ENCODE measurements at regions not wholly inside any gene's neighbourhood (a gene's known extent, or its start where the extent isn't known, plus 50 kb on each side); places are given as distances from the start of the nearest gene placed in this dataset.

- ATAC-seq (no peak), DNase-seq (ENCODE audit: low spot score) (no peak)
- POLR2A ChIA-PET: no interaction called here
- Mint-ChIP-seq H3K27me3 (ENCODE audit: low read depth) (no peaks in the 10 kb centered on the region; the same call in 1 of the 2 replicates), H3K27ac (no peak overlapping the region), H3K9me3 (peaks cover 67% of the 10 kb centered on the region), H3K4me1 (no peaks in the 10 kb centered on the region), H3K4me3 (no peak overlapping the region), H3K36me3 (peaks cover 34% of the 10 kb centered on the region)
- TF ChIP-seq SP1 (CRISPR knock-in tag; conservative IDR thresholded peaks at IDR 0.05) (no peak), JUN (CRISPR knock-in tag; IDR thresholded peaks at IDR 0.05) (no peak), ESRRA (CRISPR knock-in tag; IDR thresholded peaks at IDR 0.05; ENCODE audit: borderline replicate concordance) (no peak), FOXP4 (CRISPR knock-in tag; IDR thresholded peaks at IDR 0.05) (no peak), ZNF121 (CRISPR knock-in tag; IDR thresholded peaks at IDR 0.05) (no peak), TEAD1 (CRISPR knock-in tag; IDR thresholded peaks at IDR 0.05) (no peak)
- CTCF ChIA-PET: no interaction called here
These were observed 330.4 kb upstream of the NDN start for GRCh38 chr15:24017470-24017869.

GRCh38 chr15:24039683-24040082 is 352.6 kb upstream of the NDN start:
- TF ChIP-seq CREM (CRISPR knock-in tag; IDR thresholded peaks at IDR 0.05) (no peak), MLX (CRISPR knock-in tag; IDR thresholded peaks at IDR 0.05) (no peak), TP53 (CRISPR knock-in tag; IDR thresholded peaks at IDR 0.05) (no peak), USF2 (CRISPR knock-in tag; IDR thresholded peaks at IDR 0.05) (no peak), ZNF425 (CRISPR knock-in tag; conservative IDR thresholded peaks at IDR 0.05) (no peak), SMAD4 (CRISPR knock-in tag; IDR thresholded peaks at IDR 0.05) (no peak), ZNF416 (CRISPR knock-in tag; IDR thresholded peaks at IDR 0.05) (no peak), ZSCAN18 (CRISPR knock-in tag; IDR thresholded peaks at IDR 0.05) (no peak), NFATC4 (CRISPR knock-in tag; IDR thresholded peaks at IDR 0.05) (no peak), PRDM15 (CRISPR knock-in tag; IDR thresholded peaks at IDR 0.05) (no peak), MYBL2 (CRISPR knock-in tag; IDR thresholded peaks at IDR 0.05) (no peak), ZNF121 (CRISPR knock-in tag; IDR thresholded peaks at IDR 0.05) (no peak), ATF6 (CRISPR knock-in tag; IDR thresholded peaks at IDR 0.05) (no peak), ETV6 (CRISPR knock-in tag; IDR thresholded peaks at IDR 0.05) (no peak), HMGXB4 (CRISPR knock-in tag; IDR thresholded peaks at IDR 0.05) (no peak)
- H3K27ac Mint-ChIP-seq: no peak overlapping the region
- no peak for ATAC-seq
- ChIA-PET CTCF (no interaction called here), POLR2A (no interaction called here)
- peaks cover 7% of the 10 kb centered on the region for H3K4me1 Mint-ChIP-seq
- H3K27me3 Mint-ChIP-seq (ENCODE audit: low read depth): peaks cover 9% of the 10 kb centered on the region
- peaks cover 64% of the 10 kb centered on the region for H3K36me3 Mint-ChIP-seq
- peaks cover 84% of the 10 kb centered on the region for H3K9me3 Mint-ChIP-seq
- DNase-seq (ENCODE audit: low spot score): no peak
- H3K4me3 Mint-ChIP-seq: no peak overlapping the region
